Putamen (tissue), 1 donor: ENCODE measurements at regions not wholly inside any gene's neighbourhood (a gene's known extent, or its start where the extent isn't known, plus 50 kb on each side); places are given as distances from the start of the nearest gene placed in this dataset.
A peak's percentile ranks its signal among the peaks of the same experiment; 100 is the strongest.
"Not testable (repeated sequence)": the region's sequence is repeated elsewhere in the genome, so short reads cannot be mapped to it uniquely, and the experiment has no call there.

ENCODE experiments used
- DNase-seq: peaks from one replicate; pipeline ENCODE4 v3.0.0-alpha.2; 2016; ENCODE audit warnings: low spot score

GRCh38 chr15:46956456-46956855, 760.8 kb upstream of the SEMA6D start:
- DNase-seq, result peak; percentile 3

GRCh38 chr15:46956881-46957280, 760.4 kb upstream of the SEMA6D start:
- no peak for DNase-seq

GRCh38 chr15:46960581-46960980, 756.7 kb upstream of the SEMA6D start:
- no peak for DNase-seq

GRCh38 chr15:46961795-46962194, 755.5 kb upstream of the SEMA6D start:
- no peak for DNase-seq

GRCh38 chr15:46988055-46988454, 729.2 kb upstream of the SEMA6D start:
- DNase-seq, result not testable (repeated sequence)

GRCh38 chr15:46996359-46996758, 720.9 kb upstream of the SEMA6D start:
- no peak for DNase-seq

GRCh38 chr15:46997501-46997900, 719.8 kb upstream of the SEMA6D start:
- DNase-seq, result no peak

- no peak for DNase-seq
Measured at GRCh38 chr15:47003568-47003967, 713.7 kb upstream of the SEMA6D start.

GRCh38 chr15:47013446-47013845, 703.9 kb upstream of the SEMA6D start:
- no peak for DNase-seq

- no peak for DNase-seq
Measured at GRCh38 chr15:47027322-47027946, 689.9 kb upstream of the SEMA6D start.

- peak; percentile 40 for DNase-seq
Measured at GRCh38 chr15:47035475-47036406, 681.6 kb upstream of the SEMA6D start.

GRCh38 chr15:47037003-47037402, 680.3 kb upstream of the SEMA6D start:
- no peak for DNase-seq

- no peak for DNase-seq
Measured at GRCh38 chr15:47039225-47039624, 678.1 kb upstream of the SEMA6D start.

- no peak for DNase-seq
Measured at GRCh38 chr15:47041301-47041700, 676.0 kb upstream of the SEMA6D start.

GRCh38 chr15:47047981-47048380, 669.3 kb upstream of the SEMA6D start:
- DNase-seq, result not testable (repeated sequence)

GRCh38 chr15:47066392-47066791, 650.9 kb upstream of the SEMA6D start:
- DNase-seq, result no peak

GRCh38 chr15:47077846-47078245, 639.5 kb upstream of the SEMA6D start:
- not testable (repeated sequence) for DNase-seq

GRCh38 chr15:47095833-47096232, 621.5 kb upstream of the SEMA6D start:
- no peak for DNase-seq

GRCh38 chr15:47098526-47098925, 618.8 kb upstream of the SEMA6D start:
- DNase-seq, result not testable (repeated sequence)

- not testable (repeated sequence) for DNase-seq
Measured at GRCh38 chr15:47099801-47100200, 617.5 kb upstream of the SEMA6D start.

- DNase-seq, result not testable (repeated sequence)
Measured at GRCh38 chr15:47108800-47109199, 608.5 kb upstream of the SEMA6D start.

GRCh38 chr15:47116698-47117097, 600.6 kb upstream of the SEMA6D start:
- DNase-seq, result no peak

GRCh38 chr15:47119349-47119748, 598.0 kb upstream of the SEMA6D start:
- DNase-seq, result no peak
